Astrocyte (in vitro differentiated cells and primary cell): ENCODE measurements at regions not wholly inside any gene's neighbourhood (a gene's known extent, or its start where the extent isn't known, plus 50 kb on each side); places are given as distances from the start of the nearest gene placed in this dataset.
A peak's percentile ranks its signal among the peaks of the same experiment; 100 is the strongest.

ENCODE experiments used
- DNase-seq: peaks from one replicate; pipeline ENCODE4 v3.0.0-alpha.2; 2010; ENCODE audit warnings: low read depth
- FAIRE-seq: peaks from 2 replicates; lab custom pipeline; 2011; peaks lifted over from hg19 to GRCh38; lab: Jason Lieb, UNC
- H2AFZ ChIP-seq: 2 replicates; pipeline ENCODE4 v1.6.0; 2012; ENCODE audit warnings: low read depth, low read length, inconsistent platforms
- H3K27ac ChIP-seq: 2 replicates; pipeline ENCODE4 v1.5.1; 2011; ENCODE audit warnings: low read depth, low read length, inconsistent platforms
- H3K27me3 ChIP-seq: 2 replicates; pipeline ENCODE4 v1.6.0; 2011; ENCODE audit warnings: low read length, inconsistent platforms; ENCODE audit not compliant: insufficient read depth
- H3K36me3 ChIP-seq: 2 replicates; pipeline ENCODE4 v1.5.1; 2011; ENCODE audit warnings: low read length, inconsistent platforms; ENCODE audit not compliant: insufficient read depth
- H3K4me1 ChIP-seq: 2 replicates; pipeline ENCODE4 v1.5.1; 2011; ENCODE audit warnings: low read length, inconsistent platforms; ENCODE audit not compliant: insufficient read depth
- H3K4me2 ChIP-seq: 2 replicates; pipeline ENCODE4 v1.6.0; 2012; ENCODE audit warnings: low read length, inconsistent platforms
- H3K4me3 ChIP-seq: 2 replicates; pipeline ENCODE4 v1.5.1; 2011; ENCODE audit warnings: low read depth, mild to moderate bottlenecking, low read length, inconsistent platforms; ENCODE audit not compliant: insufficient read depth
- H3K79me2 ChIP-seq: 2 replicates; pipeline ENCODE4 v1.6.0; 2012; ENCODE audit warnings: mild to moderate bottlenecking, low read length, inconsistent platforms; ENCODE audit not compliant: insufficient read depth
- H3K9ac ChIP-seq: 2 replicates; pipeline ENCODE4 v1.6.0; 2012; ENCODE audit warnings: mild to moderate bottlenecking, low read length, inconsistent platforms
- H3K9me3 ChIP-seq: 2 replicates; pipeline ENCODE4 v1.5.1; 2012; ENCODE audit warnings: low read depth, mild to moderate bottlenecking, low read length, inconsistent platforms; ENCODE audit not compliant: insufficient read depth
- H4K20me1 ChIP-seq: 2 replicates; pipeline ENCODE4 v1.6.0; 2012; ENCODE audit warnings: low read length, inconsistent platforms; ENCODE audit not compliant: insufficient read depth
- H3K27ac Mint-ChIP-seq: one replicate; pipeline ENCODE4 v1.8.0; 2021; ENCODE audit warnings: mild to moderate bottlenecking, mixed read lengths; ENCODE audit not compliant: unreplicated experiment
- H3K27me3 Mint-ChIP-seq: one replicate; pipeline ENCODE4 v1.8.0; 2021; ENCODE audit warnings: low read depth, mixed read lengths; ENCODE audit not compliant: unreplicated experiment
- H3K36me3 Mint-ChIP-seq: one replicate; pipeline ENCODE4 v1.8.0; 2021; ENCODE audit warnings: low read depth, mixed read lengths; ENCODE audit not compliant: unreplicated experiment
- H3K4me1 Mint-ChIP-seq: one replicate; pipeline ENCODE4 v1.8.0; 2021; ENCODE audit warnings: low read depth, mixed read lengths; ENCODE audit not compliant: unreplicated experiment
- H3K4me3 Mint-ChIP-seq: one replicate; pipeline ENCODE4 v1.8.0; 2021; ENCODE audit warnings: mild to moderate bottlenecking, moderate library complexity, mixed read lengths; ENCODE audit not compliant: unreplicated experiment
- H3K9me3 Mint-ChIP-seq: one replicate; pipeline ENCODE4 v1.8.0; 2021; ENCODE audit warnings: mild to moderate bottlenecking, mixed read lengths; ENCODE audit not compliant: unreplicated experiment
- CTCF ChIP-seq: IDR thresholded peaks from 2 replicates; pipeline ENCODE4 v1.5.1; 2011; ENCODE audit warnings: low read depth, mild to moderate bottlenecking, inconsistent platforms, low read length, moderate library complexity; ENCODE audit not compliant: insufficient read depth
- EZH2 ChIP-seq: IDR thresholded peaks from 2 replicates; pipeline ENCODE4 v1.6.1; 2012; ENCODE audit warnings: mild to moderate bottlenecking, low read length, inconsistent platforms; ENCODE audit not compliant: insufficient read depth

GRCh38 chr3:18843983-18844382, 304.3 kb upstream of the KCNH8 start:
- H3K9me3 Mint-ChIP-seq = no peaks in the 10 kb centered on the region
- H3K36me3 ChIP-seq = no peaks in the 10 kb centered on the region
- no peaks in the 10 kb centered on the region for H3K9me3 ChIP-seq
- no peaks in the 10 kb centered on the region for H3K27me3 ChIP-seq
- no peak for TF ChIP-seq EZH2
- no peak for TF ChIP-seq CTCF
- H3K27ac ChIP-seq = no peak overlapping the region
- no peaks in the 10 kb centered on the region for H3K4me1 ChIP-seq
- H3K4me1 Mint-ChIP-seq = no peaks in the 10 kb centered on the region
- H3K4me3 Mint-ChIP-seq = no peak overlapping the region
- no peaks in the 10 kb centered on the region for H4K20me1 ChIP-seq
- H3K4me2 ChIP-seq = no peak overlapping the region
- H3K27me3 Mint-ChIP-seq = peaks cover 2% of the 10 kb centered on the region
- FAIRE-seq (no peak), DNase-seq (no peak)
- no peaks in the 10 kb centered on the region for H3K36me3 Mint-ChIP-seq
- H3K79me2 ChIP-seq = no peaks in the 10 kb centered on the region
- no peak overlapping the region for H3K27ac Mint-ChIP-seq
- no peak overlapping the region for H2AFZ ChIP-seq
- H3K4me3 ChIP-seq = no peak overlapping the region
- H3K9ac ChIP-seq = no peak overlapping the region

- no peaks in the 10 kb centered on the region for H3K4me1 Mint-ChIP-seq
- no peaks in the 10 kb centered on the region for H3K79me2 ChIP-seq
- no peaks in the 10 kb centered on the region for H3K9me3 ChIP-seq
- no peaks in the 10 kb centered on the region for H3K27me3 ChIP-seq
- no peaks in the 10 kb centered on the region for H4K20me1 ChIP-seq
- H3K4me3 Mint-ChIP-seq = no peak overlapping the region
- no peak for TF ChIP-seq EZH2
- TF ChIP-seq CTCF = no peak
- FAIRE-seq (no peak), DNase-seq (no peak)
- H3K36me3 ChIP-seq = no peaks in the 10 kb centered on the region
- H3K4me2 ChIP-seq = no peak overlapping the region
- no peak overlapping the region for H2AFZ ChIP-seq
- H3K9me3 Mint-ChIP-seq = no peaks in the 10 kb centered on the region
- H3K27ac Mint-ChIP-seq = no peak overlapping the region
- H3K9ac ChIP-seq = no peak overlapping the region
- no peak overlapping the region for H3K4me3 ChIP-seq
- no peaks in the 10 kb centered on the region for H3K4me1 ChIP-seq
- no peaks in the 10 kb centered on the region for H3K36me3 Mint-ChIP-seq
- H3K27ac ChIP-seq = no peak overlapping the region
- H3K27me3 Mint-ChIP-seq = peaks cover 2% of the 10 kb centered on the region
These were observed 305.1 kb upstream of the KCNH8 start for GRCh38 chr3:18843188-18843587.

- no peaks in the 10 kb centered on the region for H3K9me3 Mint-ChIP-seq
These were observed 306.6 kb upstream of the KCNH8 start for GRCh38 chr3:18841422-18842343.

More at GRCh38 chr3:18841422-18842343, 306.6 kb upstream of the KCNH8 start:
- H3K36me3 ChIP-seq = no peaks in the 10 kb centered on the region
- H3K4me1 ChIP-seq = no peaks in the 10 kb centered on the region
- no peaks in the 10 kb centered on the region for H3K36me3 Mint-ChIP-seq
- H3K9ac ChIP-seq = no peak overlapping the region
- no peaks in the 10 kb centered on the region for H3K27me3 ChIP-seq
- no peak overlapping the region for H2AFZ ChIP-seq
- no peak overlapping the region for H3K27ac Mint-ChIP-seq
- H3K4me1 Mint-ChIP-seq = no peaks in the 10 kb centered on the region
- no peak for FAIRE-seq
- no peaks in the 10 kb centered on the region for H4K20me1 ChIP-seq
- H3K4me2 ChIP-seq = no peak overlapping the region
- no peak overlapping the region for H3K4me3 ChIP-seq
- no peaks in the 10 kb centered on the region for H3K79me2 ChIP-seq
- H3K27ac ChIP-seq = no peak overlapping the region
- no peak overlapping the region for H3K4me3 Mint-ChIP-seq
- TF ChIP-seq CTCF (no peak), EZH2 (no peak)
- peak; percentile 25 for DNase-seq
- H3K27me3 Mint-ChIP-seq = peaks cover 2% of the 10 kb centered on the region
- no peaks in the 10 kb centered on the region for H3K9me3 ChIP-seq
